ENCODE measurements at regions not wholly inside any gene's neighbourhood (a gene's known extent, or its start where the extent isn't known, plus 50 kb on each side); places are given as distances from the start of the nearest gene placed in this dataset.

DNA sequence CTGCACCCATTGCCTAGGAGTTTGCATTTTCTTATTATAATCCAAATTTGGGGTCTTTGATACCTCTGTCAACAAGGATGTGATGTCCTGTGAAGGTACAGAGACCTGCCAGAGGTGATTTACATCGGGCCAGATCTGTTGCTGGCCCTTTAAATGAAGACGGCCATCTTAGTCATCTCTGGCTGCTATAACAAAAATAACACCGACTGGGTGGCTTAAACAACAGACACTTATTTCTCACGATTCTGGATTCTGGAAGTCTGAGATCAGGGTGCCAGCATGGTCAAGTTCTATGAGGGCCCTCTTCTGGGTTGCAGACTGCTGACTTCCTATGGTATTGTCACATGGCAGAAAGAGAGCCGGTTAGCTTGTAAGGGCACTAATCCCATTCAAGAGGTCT lies 75.7 kb downstream of the F11 start:
- TF ChIP-seq EZH2 (IDR thresholded peaks at IDR 0.05; ENCODE audit: borderline replicate concordance, low read length): no peak
- no peak for TF ChIP-seq CTCF (IDR thresholded peaks at IDR 0.05; ENCODE audit: low read length)
- H3K4me1 ChIP-seq (ENCODE audit: insufficient read depth, low read length, severe bottlenecking): no peaks in the 10 kb centered on the region

More for the DNA sequence above, 75.7 kb downstream of the F11 start:
- Histone ChIP-seq H3K27me3 (ENCODE audit: insufficient read depth, low read length) (no peaks in the 10 kb centered on the region), H3K79me2 (ENCODE audit: insufficient read depth, low read length) (no peaks in the 10 kb centered on the region), H3K9me2 (ENCODE audit: low read depth, low read length) (no peaks in the 10 kb centered on the region), H3K9me3 (ENCODE audit: low read length) (no peaks in the 10 kb centered on the region), H3F3A (ENCODE audit: insufficient read depth, low read length) (no peaks in the 10 kb centered on the region), H3K36me3 (ENCODE audit: insufficient read depth, low read length) (no peaks in the 10 kb centered on the region), H2AFZ (ENCODE audit: low read length) (no peak overlapping the region), H3K27ac (ENCODE audit: low read depth, low read length, poor library complexity, severe bottlenecking) (no peak overlapping the region), H4K20me1 (ENCODE audit: insufficient read depth, low read length) (no peaks in the 10 kb centered on the region), H3K4me3 (ENCODE audit: low read depth, low read length, poor library complexity, severe bottlenecking) (no peak overlapping the region), H3K9ac (ENCODE audit: low read length) (no peak overlapping the region), H3K4me2 (ENCODE audit: low read length) (no peak overlapping the region)
